GM19025 (cell line): ENCODE measurements at regions not wholly inside any gene's neighbourhood (a gene's known extent, or its start where the extent isn't known, plus 50 kb on each side); places are given as distances from the start of the nearest gene placed in this dataset.
"Not testable (repeated sequence)": the region's sequence is repeated elsewhere in the genome, so short reads cannot be mapped to it uniquely, and the experiment has no call there.

Experiments
- ATAC-seq: cut with Tn5 transposase; IDR thresholded peaks from one replicate; pipeline ENCODE4 v1.9.1; 2021; ENCODE audit warnings: mild to moderate bottlenecking, low read depth, moderate library complexity; ENCODE audit not compliant: unreplicated experiment

- ATAC-seq = no peak
Measured at GRCh38 chr7:66535414-66536329, 93.0 kb upstream of the KCTD7 start.

GRCh38 chr7:66537380-66537779 is 91.3 kb upstream of the KCTD7 start:
- no peak for ATAC-seq

GRCh38 chr7:66537876-66538275 is 90.8 kb upstream of the KCTD7 start:
- ATAC-seq = no peak

GRCh38 chr7:66539264-66539623 is 89.4 kb upstream of the KCTD7 start:
- no peak for ATAC-seq

- ATAC-seq = no peak
Measured at GRCh38 chr7:66539902-66540375, 88.7 kb upstream of the KCTD7 start.

GRCh38 chr7:66542049-66542448 is 86.6 kb upstream of the KCTD7 start:
- no peak for ATAC-seq

- no peak for ATAC-seq
Measured at GRCh38 chr7:66542528-66543269, 86.0 kb upstream of the KCTD7 start.

- no peak for ATAC-seq
Measured at GRCh38 chr7:66549466-66549865, 79.2 kb upstream of the KCTD7 start.

- no peak for ATAC-seq
Measured at GRCh38 chr7:66553001-66553400, 75.7 kb upstream of the KCTD7 start.

GRCh38 chr7:66553675-66554074 is 75.0 kb upstream of the KCTD7 start:
- not testable (repeated sequence) for ATAC-seq

GRCh38 chr7:66554291-66554690 is 74.4 kb upstream of the KCTD7 start:
- not testable (repeated sequence) for ATAC-seq

- not testable (repeated sequence) for ATAC-seq
Measured at GRCh38 chr7:66554842-66555430, 73.7 kb upstream of the KCTD7 start.

GRCh38 chr7:66556177-66556548 is 72.5 kb upstream of the KCTD7 start:
- ATAC-seq = no peak

- ATAC-seq = no peak
Measured at GRCh38 chr7:66556549-66557213, 72.0 kb upstream of the KCTD7 start.

GRCh38 chr7:66557214-66558200 is 71.2 kb upstream of the KCTD7 start:
- no peak for ATAC-seq

GRCh38 chr7:66558201-66558641 is 70.5 kb upstream of the KCTD7 start:
- no peak for ATAC-seq

GRCh38 chr7:66558660-66559465 is 69.8 kb upstream of the KCTD7 start:
- ATAC-seq = no peak

GRCh38 chr7:66564045-66564444 is 64.6 kb upstream of the KCTD7 start:
- ATAC-seq = no peak

- not testable (repeated sequence) for ATAC-seq
Measured at GRCh38 chr7:66570179-66570578, 58.5 kb upstream of the KCTD7 start.
